Endothelial cell (in vitro differentiated cells): ENCODE measurements at regions not wholly inside any gene's neighbourhood (a gene's known extent, or its start where the extent isn't known, plus 50 kb on each side); places are given as distances from the start of the nearest gene placed in this dataset.
A peak's percentile ranks its signal among the peaks of the same experiment; 100 is the strongest.

Source experiments
- DNase-seq: peaks from one replicate; pipeline ENCODE4 v3.0.0; 2021; ENCODE audit warnings: low spot score
- H3K27ac Mint-ChIP-seq: one replicate; pipeline ENCODE4 v1.8.0; 2021; ENCODE audit warnings: mixed read lengths, inconsistent platforms; ENCODE audit not compliant: unreplicated experiment
- H3K27me3 Mint-ChIP-seq: one replicate; pipeline ENCODE4 v1.8.0; 2021; ENCODE audit warnings: mild to moderate bottlenecking, moderate library complexity, mixed read lengths, inconsistent platforms; ENCODE audit not compliant: unreplicated experiment
- H3K36me3 Mint-ChIP-seq: one replicate; pipeline ENCODE4 v1.8.0; 2021; ENCODE audit warnings: mild to moderate bottlenecking, low read depth, mixed read lengths, inconsistent platforms; ENCODE audit not compliant: unreplicated experiment
- H3K4me1 Mint-ChIP-seq: one replicate; pipeline ENCODE4 v1.8.0; 2021; ENCODE audit warnings: mild to moderate bottlenecking, mixed read lengths, inconsistent platforms; ENCODE audit not compliant: unreplicated experiment
- H3K4me3 Mint-ChIP-seq: one replicate; pipeline ENCODE4 v1.8.0; 2021; ENCODE audit warnings: mild to moderate bottlenecking, mixed read lengths, inconsistent platforms; ENCODE audit not compliant: unreplicated experiment
- H3K9me3 Mint-ChIP-seq: one replicate; pipeline ENCODE4 v1.8.0; 2021; ENCODE audit warnings: mixed read lengths, inconsistent platforms; ENCODE audit not compliant: unreplicated experiment
- CTCF ChIP-seq: fragments of 200-600 bp; sonication (generic); IDR thresholded peaks from one replicate; pipeline ENCODE4 v1.5.0; 2021; ENCODE audit warnings: antibody characterized with exemption; ENCODE audit not compliant: unreplicated experiment

GRCh38 chr18:46320297-46320696 lies 216.1 kb downstream of the HAUS1 start:
- no peaks in the 10 kb centered on the region for H3K36me3 Mint-ChIP-seq
- TF ChIP-seq CTCF: peak; percentile 13
- peaks cover 4% of the 10 kb centered on the region for H3K27me3 Mint-ChIP-seq
- H3K9me3 Mint-ChIP-seq: no peaks in the 10 kb centered on the region
- H3K27ac Mint-ChIP-seq: no peak overlapping the region
- no peak overlapping the region for H3K4me3 Mint-ChIP-seq
- H3K4me1 Mint-ChIP-seq: peaks cover 7% of the 10 kb centered on the region
- no peak for DNase-seq

GRCh38 chr18:46320928-46321711 lies 216.9 kb downstream of the HAUS1 start:
- H3K27me3 Mint-ChIP-seq: peaks cover 4% of the 10 kb centered on the region
- no peak overlapping the region for H3K27ac Mint-ChIP-seq
- TF ChIP-seq CTCF: no peak
- DNase-seq: no peak
- no peaks in the 10 kb centered on the region for H3K9me3 Mint-ChIP-seq
- H3K36me3 Mint-ChIP-seq: no peaks in the 10 kb centered on the region
- peaks cover 7% of the 10 kb centered on the region for H3K4me1 Mint-ChIP-seq
- H3K4me3 Mint-ChIP-seq: no peak overlapping the region

DNA sequence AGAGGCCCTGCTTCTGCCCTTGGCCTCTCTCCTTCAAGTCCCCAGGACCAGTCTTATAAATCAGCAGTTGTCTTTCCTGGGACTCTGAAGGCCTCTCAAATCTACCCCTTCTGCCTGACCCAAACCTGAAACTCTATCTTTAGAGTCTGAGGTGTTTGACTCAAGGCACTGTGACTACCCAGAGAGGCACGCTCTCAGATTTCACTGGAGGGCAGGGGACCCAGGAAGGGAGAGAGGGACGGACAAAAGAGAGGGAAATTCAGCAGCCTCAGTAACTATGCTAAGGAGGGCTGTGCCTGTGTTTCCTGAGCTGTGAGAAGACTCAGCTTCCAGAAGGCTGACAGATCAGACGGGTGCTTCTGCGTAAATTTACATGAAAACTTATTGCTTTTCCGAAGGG lies 217.8 kb downstream of the HAUS1 start:
- no peak for DNase-seq
- peaks cover 3% of the 10 kb centered on the region for H3K27me3 Mint-ChIP-seq

DNA sequence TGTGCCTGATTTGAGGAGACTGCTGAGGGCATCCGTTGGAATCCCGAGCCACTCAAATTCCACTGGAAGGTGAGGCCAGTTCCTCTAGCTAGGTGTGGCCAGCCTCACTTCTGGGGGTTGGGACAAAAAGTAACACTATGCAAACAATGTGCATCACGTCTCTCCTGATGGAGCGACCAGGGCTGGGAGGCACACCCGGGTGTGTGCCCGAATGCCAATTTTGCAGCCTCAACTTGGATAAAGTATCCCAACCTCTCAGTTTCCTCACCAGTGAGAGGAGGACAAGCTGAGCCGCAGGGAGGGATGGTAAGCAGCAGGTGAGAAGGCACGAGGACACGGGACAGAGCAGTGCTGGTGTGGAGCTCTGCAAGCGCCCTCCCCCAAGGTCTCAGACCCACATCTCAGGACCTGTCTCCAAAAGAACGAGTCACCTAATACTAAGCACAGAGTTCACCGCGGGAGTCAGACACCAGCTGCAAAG lies 218.3 kb downstream of the HAUS1 start:
- Mint-ChIP-seq H3K4me3 (no peak overlapping the region), H3K27ac (no peak overlapping the region), H3K27me3 (peaks cover 2% of the 10 kb centered on the region), H3K36me3 (no peaks in the 10 kb centered on the region), H3K9me3 (no peaks in the 10 kb centered on the region), H3K4me1 (peaks cover 7% of the 10 kb centered on the region)
- no peak for DNase-seq
- TF ChIP-seq CTCF: no peak

More for the DNA sequence above, 217.8 kb downstream of the HAUS1 start:
- Mint-ChIP-seq H3K4me3 (no peak overlapping the region), H3K9me3 (no peaks in the 10 kb centered on the region), H3K27ac (no peak overlapping the region), H3K4me1 (peaks cover 7% of the 10 kb centered on the region), H3K36me3 (no peaks in the 10 kb centered on the region)
- no peak for TF ChIP-seq CTCF

- no peak for TF ChIP-seq CTCF
- peaks cover 7% of the 10 kb centered on the region for H3K4me1 Mint-ChIP-seq
- H3K36me3 Mint-ChIP-seq: no peaks in the 10 kb centered on the region
- peaks cover 2% of the 10 kb centered on the region for H3K27me3 Mint-ChIP-seq
- no peak overlapping the region for H3K4me3 Mint-ChIP-seq
- H3K27ac Mint-ChIP-seq: no peak overlapping the region
- no peak for DNase-seq
- no peaks in the 10 kb centered on the region for H3K9me3 Mint-ChIP-seq
These were observed 218.8 kb downstream of the HAUS1 start for GRCh38 chr18:46322941-46323340.
